ENCODE measurements at regions not wholly inside any gene's neighbourhood (a gene's known extent, or its start where the extent isn't known, plus 50 kb on each side); places are given as distances from the start of the nearest gene placed in this dataset.

DNA sequence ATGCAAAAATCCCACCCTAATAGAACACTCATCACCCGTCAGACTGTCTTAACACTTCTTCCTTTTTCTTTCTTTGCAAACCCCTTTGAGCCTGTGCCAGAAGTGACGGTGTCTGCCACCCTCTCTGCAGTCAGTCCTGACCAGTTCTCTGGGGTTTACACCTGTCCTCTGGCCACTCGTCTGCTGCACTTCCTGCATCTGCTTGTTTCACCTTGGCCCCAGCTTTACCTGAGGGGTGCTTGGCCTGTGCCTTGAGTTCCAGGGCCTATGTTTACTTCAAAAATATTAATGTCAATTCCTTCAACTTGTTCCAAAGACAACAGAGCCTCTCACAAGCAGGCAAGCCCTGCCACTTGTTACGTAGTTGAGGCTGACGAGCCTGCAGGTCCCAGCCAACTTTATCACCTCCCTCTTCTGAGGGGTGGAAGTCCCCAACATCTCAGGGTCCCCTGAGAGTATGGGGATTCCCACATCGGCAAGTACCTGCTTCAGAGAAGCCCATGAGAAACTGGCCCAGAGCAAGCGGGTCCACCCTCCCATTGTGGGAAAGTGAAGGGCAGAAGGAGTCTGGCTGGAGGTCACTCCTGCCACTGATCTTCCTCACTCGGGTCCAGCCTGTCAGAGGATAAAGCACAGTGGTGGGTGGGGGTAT is 205.4 kb downstream of the DAD1 start:
- no peak overlapping the region for H3K4me3 ChIP-seq (ENCODE audit: control insufficient read depth, low read depth, low read length)
- TF ChIP-seq, protein P1, sequence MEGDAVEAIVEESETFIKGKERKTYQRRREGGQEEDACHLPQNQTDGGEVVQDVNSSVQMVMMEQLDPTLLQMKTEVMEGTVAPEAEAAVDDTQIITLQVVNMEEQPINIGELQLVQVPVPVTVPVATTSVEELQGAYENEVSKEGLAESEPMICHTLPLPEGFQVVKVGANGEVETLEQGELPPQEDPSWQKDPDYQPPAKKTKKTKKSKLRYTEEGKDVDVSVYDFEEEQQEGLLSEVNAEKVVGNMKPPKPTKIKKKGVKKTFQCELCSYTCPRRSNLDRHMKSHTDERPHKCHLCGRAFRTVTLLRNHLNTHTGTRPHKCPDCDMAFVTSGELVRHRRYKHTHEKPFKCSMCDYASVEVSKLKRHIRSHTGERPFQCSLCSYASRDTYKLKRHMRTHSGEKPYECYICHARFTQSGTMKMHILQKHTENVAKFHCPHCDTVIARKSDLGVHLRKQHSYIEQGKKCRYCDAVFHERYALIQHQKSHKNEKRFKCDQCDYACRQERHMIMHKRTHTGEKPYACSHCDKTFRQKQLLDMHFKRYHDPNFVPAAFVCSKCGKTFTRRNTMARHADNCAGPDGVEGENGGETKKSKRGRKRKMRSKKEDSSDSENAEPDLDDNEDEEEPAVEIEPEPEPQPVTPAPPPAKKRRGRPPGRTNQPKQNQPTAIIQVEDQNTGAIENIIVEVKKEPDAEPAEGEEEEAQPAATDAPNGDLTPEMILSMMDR (IDR thresholded peaks at IDR 0.05; ENCODE audit: control insufficient read depth, insufficient read depth, low read depth, low read length, missing control alignments), result no peak
- no peak for DNase-seq (ENCODE audit: low read depth)

DNA sequence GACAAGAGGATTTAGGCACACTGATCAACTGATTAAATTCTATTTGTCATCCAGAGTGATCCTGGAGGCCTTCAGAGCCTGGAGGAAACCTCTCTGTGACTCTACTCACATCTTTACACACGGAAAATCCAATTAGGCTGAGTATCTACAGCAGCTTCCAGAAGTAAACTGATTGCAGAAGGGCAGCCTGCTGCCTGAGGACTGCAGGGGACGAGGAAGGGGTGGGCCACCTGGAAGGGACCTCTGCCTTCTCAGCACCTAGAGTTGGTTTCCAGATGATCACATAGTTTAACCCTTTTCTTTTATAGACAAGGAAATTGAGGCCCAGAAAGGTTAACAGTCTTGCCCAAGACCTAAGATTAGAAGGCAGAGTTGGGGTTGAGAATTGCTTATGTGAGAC is 206.1 kb downstream of the DAD1 start:
- no peak for DNase-seq (ENCODE audit: low read depth)
- H3K4me3 ChIP-seq (ENCODE audit: control insufficient read depth, low read depth, low read length), result no peak overlapping the region
- TF ChIP-seq, protein P1 (IDR thresholded peaks at IDR 0.05; ENCODE audit: control insufficient read depth, insufficient read depth, low read depth, low read length, missing control alignments), result no peak

DNA sequence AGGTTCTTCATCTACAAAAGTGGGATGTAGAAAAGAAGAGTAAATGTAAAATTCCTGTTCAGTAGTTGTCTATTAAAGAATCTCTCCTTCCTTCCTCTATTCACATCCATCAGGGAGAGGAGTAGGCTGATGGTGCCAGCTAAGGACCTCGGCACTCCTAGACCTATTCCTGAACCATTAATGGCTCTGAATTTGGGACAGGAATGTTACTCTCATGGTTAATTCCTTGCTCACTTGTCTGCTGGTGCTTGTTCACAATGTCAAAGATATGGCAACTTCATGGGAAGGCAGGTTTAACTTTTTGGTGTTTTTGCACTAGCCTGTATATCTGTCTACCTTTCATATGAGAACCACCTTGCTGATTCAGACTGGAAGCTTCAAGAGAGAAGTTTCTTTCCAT is 206.6 kb downstream of the DAD1 start:
- no peak overlapping the region for H3K4me3 ChIP-seq (ENCODE audit: control insufficient read depth, low read depth, low read length)
- TF ChIP-seq, protein P1 (IDR thresholded peaks at IDR 0.05; ENCODE audit: control insufficient read depth, insufficient read depth, low read depth, low read length, missing control alignments), result no peak

DNA sequence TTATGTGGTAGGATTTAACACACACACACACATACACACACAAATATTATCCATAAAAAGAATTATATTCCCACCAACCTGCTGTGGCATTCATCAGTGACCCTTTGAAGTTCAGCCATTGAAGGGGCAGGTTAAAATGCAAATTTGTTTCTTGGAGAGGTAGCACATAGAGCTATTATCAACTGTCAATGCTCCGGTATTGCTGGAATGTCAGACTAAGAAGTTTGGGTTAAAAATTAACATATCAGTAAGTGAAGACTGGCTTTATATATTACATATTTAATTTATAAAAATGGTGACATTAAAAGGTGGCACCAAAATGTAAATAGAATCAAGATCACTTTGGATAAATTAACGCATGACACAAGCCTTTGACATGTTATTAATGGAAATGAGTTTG is 207.3 kb downstream of the DAD1 start:
- TF ChIP-seq, protein P1 (IDR thresholded peaks at IDR 0.05; ENCODE audit: control insufficient read depth, insufficient read depth, low read depth, low read length, missing control alignments), result no peak
- DNase-seq (ENCODE audit: low read depth), result no peak
- no peak overlapping the region for H3K4me3 ChIP-seq (ENCODE audit: control insufficient read depth, low read depth, low read length)

More for the DNA sequence above, 206.6 kb downstream of the DAD1 start:
- DNase-seq (ENCODE audit: low read depth), result no peak

DNA sequence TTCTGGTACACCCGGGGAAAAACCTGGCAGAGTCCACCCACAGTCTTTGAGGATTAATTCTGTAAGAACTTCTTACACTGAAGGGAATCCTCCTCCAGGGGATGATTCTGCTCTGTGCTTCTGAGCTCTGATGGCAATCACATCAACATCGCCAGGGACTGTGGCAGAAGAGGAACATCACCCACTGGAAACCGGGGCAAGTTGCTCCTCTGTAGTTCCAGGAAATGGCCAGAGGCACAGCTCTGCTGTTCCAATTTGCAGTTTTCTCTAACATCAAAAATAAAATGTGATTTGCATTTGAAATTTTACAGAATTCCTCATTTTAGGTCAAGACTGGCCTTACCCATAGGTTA is 207.6 kb downstream of the DAD1 start:
- no peak for DNase-seq (ENCODE audit: low read depth)
- no peak overlapping the region for H3K4me3 ChIP-seq (ENCODE audit: control insufficient read depth, low read depth, low read length)
- TF ChIP-seq, protein P1 (IDR thresholded peaks at IDR 0.05; ENCODE audit: control insufficient read depth, insufficient read depth, low read depth, low read length, missing control alignments), result no peak

DNA sequence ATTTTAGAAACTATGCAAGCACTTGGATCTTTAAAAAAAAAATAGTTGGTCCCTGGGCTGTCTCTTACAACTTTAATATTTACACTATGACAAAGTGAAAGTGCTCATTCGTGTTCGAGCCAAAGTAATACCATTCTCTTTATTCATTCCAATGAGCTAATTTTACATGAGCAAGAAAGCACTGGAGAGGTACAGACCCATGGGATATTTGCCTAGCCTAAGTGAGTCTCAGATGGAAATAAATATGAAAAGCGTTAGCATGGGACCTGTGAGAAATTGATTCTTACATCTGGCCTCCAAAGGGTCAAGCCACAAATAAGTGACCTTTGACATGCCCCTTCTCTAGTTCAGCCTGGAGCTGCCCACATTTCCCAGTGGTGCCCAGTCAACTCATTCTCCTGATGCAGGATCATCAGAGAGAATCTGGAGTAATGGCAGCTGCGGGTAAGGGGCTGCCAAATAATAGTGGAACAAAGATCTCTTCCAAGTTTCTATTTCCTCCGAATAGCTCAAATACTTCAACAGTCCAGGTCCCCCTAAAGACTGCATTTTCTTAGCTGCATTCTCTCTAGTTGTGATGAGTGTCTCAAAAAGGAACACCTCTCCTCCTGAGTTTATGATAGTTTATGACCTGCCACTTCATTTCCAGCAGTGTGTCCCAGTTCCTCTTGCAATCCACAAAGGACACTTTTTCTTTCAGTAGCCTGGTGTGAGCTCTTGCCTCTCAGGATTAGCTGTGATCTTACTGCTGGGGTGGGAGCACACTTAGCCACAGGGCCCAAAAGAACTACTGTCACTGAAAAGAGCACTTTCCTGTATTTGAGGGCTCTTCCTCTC is 208.2 kb downstream of the DAD1 start:
- DNase-seq (ENCODE audit: low read depth), result no peak
- no peak overlapping the region for H3K4me3 ChIP-seq (ENCODE audit: control insufficient read depth, low read depth, low read length)
- TF ChIP-seq, protein P1 (IDR thresholded peaks at IDR 0.05; ENCODE audit: control insufficient read depth, insufficient read depth, low read depth, low read length, missing control alignments), result no peak

Data from AG09309 (cell line).